ENCODE measurements at regions not wholly inside any gene's neighbourhood (a gene's known extent, or its start where the extent isn't known, plus 50 kb on each side); places are given as distances from the start of the nearest gene placed in this dataset.
"Not testable (repeated sequence)": the region's sequence is repeated elsewhere in the genome, so short reads cannot be mapped to it uniquely, and the experiment has no call there.

- H3K4me1 ChIP-seq (ENCODE audit: insufficient read depth, low read length, poor library complexity, severe bottlenecking) = no peaks in the 10 kb centered on the region
- no TSS peak for BruUV-seq (replicated peaks)
- ChIA-PET CTCF (no interaction called here), POLR2A (ENCODE audit: low non-redundant PET) (no interaction called here)
- TF ChIP-seq EZH2 (IDR thresholded peaks at IDR 0.05; ENCODE audit: borderline replicate concordance, low read depth, low read length, poor library complexity, severe bottlenecking) = no peak
- TF ChIP-seq, protein P1, sequence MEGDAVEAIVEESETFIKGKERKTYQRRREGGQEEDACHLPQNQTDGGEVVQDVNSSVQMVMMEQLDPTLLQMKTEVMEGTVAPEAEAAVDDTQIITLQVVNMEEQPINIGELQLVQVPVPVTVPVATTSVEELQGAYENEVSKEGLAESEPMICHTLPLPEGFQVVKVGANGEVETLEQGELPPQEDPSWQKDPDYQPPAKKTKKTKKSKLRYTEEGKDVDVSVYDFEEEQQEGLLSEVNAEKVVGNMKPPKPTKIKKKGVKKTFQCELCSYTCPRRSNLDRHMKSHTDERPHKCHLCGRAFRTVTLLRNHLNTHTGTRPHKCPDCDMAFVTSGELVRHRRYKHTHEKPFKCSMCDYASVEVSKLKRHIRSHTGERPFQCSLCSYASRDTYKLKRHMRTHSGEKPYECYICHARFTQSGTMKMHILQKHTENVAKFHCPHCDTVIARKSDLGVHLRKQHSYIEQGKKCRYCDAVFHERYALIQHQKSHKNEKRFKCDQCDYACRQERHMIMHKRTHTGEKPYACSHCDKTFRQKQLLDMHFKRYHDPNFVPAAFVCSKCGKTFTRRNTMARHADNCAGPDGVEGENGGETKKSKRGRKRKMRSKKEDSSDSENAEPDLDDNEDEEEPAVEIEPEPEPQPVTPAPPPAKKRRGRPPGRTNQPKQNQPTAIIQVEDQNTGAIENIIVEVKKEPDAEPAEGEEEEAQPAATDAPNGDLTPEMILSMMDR (conservative IDR thresholded peaks at IDR 0.05; ENCODE audit: low read depth, low read length) = no peak
- no peak overlapping the region for H3K4me3 ChIP-seq (ENCODE audit: low read depth, low read length, poor library complexity, severe bottlenecking)
- H3K27ac ChIP-seq (ENCODE audit: low read depth, low read length, poor library complexity, severe bottlenecking) = no peak overlapping the region
- H3K9me3 ChIP-seq (ENCODE audit: low read depth, low read length, poor library complexity, severe bottlenecking) = peaks cover 23% of the 10 kb centered on the region
- intact Hi-C loops (cut with micrococcal nuclease; ENCODE audit: unreplicated experiment) = no loop called here
- no peaks in the 10 kb centered on the region for H3K27me3 ChIP-seq (replicated peaks; ENCODE audit: insufficient read depth, low read depth, low read length, poor library complexity)
- H3K36me3 ChIP-seq (ENCODE audit: insufficient read depth, low read length, poor library complexity, severe bottlenecking) = no peaks in the 10 kb centered on the region
- no peak for DNase-seq (ENCODE audit: low spot score)
Measured at GRCh38 chr3:95237783-95238182, 1174.9 kb downstream of the NSUN3 start.

GRCh38 chr3:95240395-95240794 lies 1177.5 kb downstream of the NSUN3 start:
- BruUV-seq (replicated peaks) = no TSS peak
- POLR2A ChIA-PET (ENCODE audit: low non-redundant PET) = no interaction called here
- no peak overlapping the region for H3K27ac ChIP-seq (ENCODE audit: low read depth, low read length, poor library complexity, severe bottlenecking)
- TF ChIP-seq EZH2 (IDR thresholded peaks at IDR 0.05; ENCODE audit: borderline replicate concordance, low read depth, low read length, poor library complexity, severe bottlenecking) = no peak
- TF ChIP-seq, protein P1 (conservative IDR thresholded peaks at IDR 0.05; ENCODE audit: low read depth, low read length) = no peak
- peaks cover 27% of the 10 kb centered on the region for H3K9me3 ChIP-seq (ENCODE audit: low read depth, low read length, poor library complexity, severe bottlenecking)
- H3K36me3 ChIP-seq (ENCODE audit: insufficient read depth, low read length, poor library complexity, severe bottlenecking) = no peaks in the 10 kb centered on the region
- CTCF ChIA-PET = no interaction called here
- no peak overlapping the region for H3K4me3 ChIP-seq (ENCODE audit: low read depth, low read length, poor library complexity, severe bottlenecking)
- intact Hi-C loops (cut with micrococcal nuclease; ENCODE audit: unreplicated experiment) = no loop called here
- H3K4me1 ChIP-seq (ENCODE audit: insufficient read depth, low read length, poor library complexity, severe bottlenecking) = no peaks in the 10 kb centered on the region
- no peaks in the 10 kb centered on the region for H3K27me3 ChIP-seq (replicated peaks; ENCODE audit: insufficient read depth, low read depth, low read length, poor library complexity)
- no peak for DNase-seq (ENCODE audit: low spot score)

DNA sequence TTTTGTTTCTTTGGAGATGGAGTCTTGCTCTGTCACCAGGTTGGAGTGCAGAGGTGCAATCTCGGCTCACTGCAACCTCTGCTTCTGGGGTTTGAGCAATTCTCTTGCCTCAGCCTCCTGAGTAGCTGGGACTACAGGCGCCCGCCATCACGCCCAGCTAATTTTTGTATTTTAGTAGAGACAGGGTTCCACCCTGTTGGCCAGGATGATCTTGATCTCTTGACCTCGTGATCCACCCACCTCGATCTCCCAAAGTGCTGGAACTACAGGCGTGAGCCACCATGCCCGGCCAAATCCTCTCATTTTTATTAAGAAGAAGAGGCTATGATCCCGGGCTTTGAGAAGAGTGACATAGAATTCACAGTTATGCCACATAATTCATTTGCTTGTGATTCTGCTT lies 1178.4 kb downstream of the NSUN3 start:
- H3K4me1 ChIP-seq (ENCODE audit: insufficient read depth, low read length, poor library complexity, severe bottlenecking); H3K4me3 ChIP-seq (ENCODE audit: low read depth, low read length, poor library complexity, severe bottlenecking); POLR2A ChIA-PET (ENCODE audit: low non-redundant PET); H3K27ac ChIP-seq (ENCODE audit: low read depth, low read length, poor library complexity, severe bottlenecking); DNase-seq (ENCODE audit: low spot score); H3K27me3 ChIP-seq (replicated peaks; ENCODE audit: insufficient read depth, low read depth, low read length, poor library complexity); intact Hi-C loops (cut with micrococcal nuclease; ENCODE audit: unreplicated experiment); BruUV-seq (replicated peaks); H3K36me3 ChIP-seq (ENCODE audit: insufficient read depth, low read length, poor library complexity, severe bottlenecking); CTCF ChIA-PET: not testable (repeated sequence)
- H3K9me3 ChIP-seq (ENCODE audit: low read depth, low read length, poor library complexity, severe bottlenecking) = peaks cover 27% of the 10 kb centered on the region

DNA sequence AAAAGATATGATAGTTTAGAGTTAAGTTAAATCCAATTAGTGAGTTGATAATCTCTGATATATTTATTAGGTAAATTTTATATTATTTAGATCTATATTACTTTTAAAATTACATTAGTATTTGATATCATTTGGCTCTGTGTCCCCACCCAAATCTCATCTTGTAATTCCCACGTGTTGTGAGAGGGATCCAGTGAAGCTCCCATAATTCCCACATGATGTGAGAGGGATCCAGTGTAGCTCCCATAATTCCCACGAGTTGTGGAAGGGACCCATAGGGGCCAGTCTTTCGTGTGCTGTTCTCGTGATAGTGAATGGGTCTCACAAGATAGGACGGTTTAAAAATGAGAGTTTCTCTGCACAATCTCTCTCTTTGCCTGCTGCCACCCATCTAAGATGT lies 1183.6 kb downstream of the NSUN3 start:
- H3K27ac ChIP-seq (ENCODE audit: low read depth, low read length, poor library complexity, severe bottlenecking) = no peak overlapping the region
- no peak for DNase-seq (ENCODE audit: low spot score)
- no peak for TF ChIP-seq EZH2 (IDR thresholded peaks at IDR 0.05; ENCODE audit: borderline replicate concordance, low read depth, low read length, poor library complexity, severe bottlenecking)
- TF ChIP-seq, protein P1 (conservative IDR thresholded peaks at IDR 0.05; ENCODE audit: low read depth, low read length) = no peak
- H3K4me3 ChIP-seq (ENCODE audit: low read depth, low read length, poor library complexity, severe bottlenecking) = no peak overlapping the region
- CTCF ChIA-PET = no interaction called here
- H3K4me1 ChIP-seq (ENCODE audit: insufficient read depth, low read length, poor library complexity, severe bottlenecking) = no peaks in the 10 kb centered on the region
- H3K9me3 ChIP-seq (ENCODE audit: low read depth, low read length, poor library complexity, severe bottlenecking) = peaks cover 22% of the 10 kb centered on the region
- H3K27me3 ChIP-seq (replicated peaks; ENCODE audit: insufficient read depth, low read depth, low read length, poor library complexity) = no peaks in the 10 kb centered on the region
- intact Hi-C loops (cut with micrococcal nuclease; ENCODE audit: unreplicated experiment) = no loop called here
- H3K36me3 ChIP-seq (ENCODE audit: insufficient read depth, low read length, poor library complexity, severe bottlenecking) = no peaks in the 10 kb centered on the region
- POLR2A ChIA-PET (ENCODE audit: low non-redundant PET) = no interaction called here
- BruUV-seq (replicated peaks) = no TSS peak

Measured in A673 (cell line).